HL-60 (cell line): ENCODE measurements at regions not wholly inside any gene's neighbourhood (a gene's known extent, or its start where the extent isn't known, plus 50 kb on each side); places are given as distances from the start of the nearest gene placed in this dataset.

ENCODE experiments used
- DNase-seq, 2 experiments: peaks; one replicate each; pipeline ENCODE4 v3.0.0-alpha.2; 2010 to 2020; ENCODE audit warnings: low read depth in 1 of 2, low spot score in 1 of 2
- H3K27ac ChIP-seq: fragments of 250-450 bp; sonication (Bioruptor Pico); replicated peaks from 2 replicates; pipeline ENCODE4 v1.5.1; 2020; ENCODE audit warnings: mild to moderate bottlenecking, moderate library complexity
- H3K27me3 ChIP-seq: fragments of 250-450 bp; sonication (Bioruptor Pico); 2 replicates; pipeline ENCODE4 v1.5.1; 2021; ENCODE audit warnings: mild to moderate bottlenecking, moderate library complexity; ENCODE audit not compliant: insufficient read depth, poor library complexity, severe bottlenecking
- H3K4me3 ChIP-seq: replicated peaks from 2 replicates; pipeline ENCODE4 v1.5.1; 2011; ENCODE audit warnings: mild to moderate bottlenecking, control low read depth, low read length; ENCODE audit not compliant: insufficient read depth
- GABPA ChIP-seq: IDR thresholded peaks from 2 replicates; pipeline ENCODE4 v1.6.1; 2012; ENCODE audit warnings: low read depth
- POLR2AphosphoS5 ChIP-seq: IDR thresholded peaks from 2 replicates; pipeline ENCODE4 v1.6.1; 2012; ENCODE audit warnings: low read depth
- SPI1 ChIP-seq: IDR thresholded peaks from 2 replicates; pipeline ENCODE4 v1.6.1; 2012; ENCODE audit warnings: low read depth, mild to moderate bottlenecking, borderline replicate concordance
- TF ChIP-seq, protein P1 (sequence below): IDR thresholded peaks from one replicate; pipeline ENCODE4 v1.5.1; 2011; ENCODE audit warnings: low read length, control low read depth, inconsistent platforms; ENCODE audit not compliant: insufficient read depth
- TF ChIP-seq, protein P2 (sequence below): IDR thresholded peaks from 2 replicates; pipeline ENCODE4 v1.6.1; 2012; ENCODE audit warnings: low read depth; ENCODE audit not compliant: insufficient replicate concordance

DNA sequence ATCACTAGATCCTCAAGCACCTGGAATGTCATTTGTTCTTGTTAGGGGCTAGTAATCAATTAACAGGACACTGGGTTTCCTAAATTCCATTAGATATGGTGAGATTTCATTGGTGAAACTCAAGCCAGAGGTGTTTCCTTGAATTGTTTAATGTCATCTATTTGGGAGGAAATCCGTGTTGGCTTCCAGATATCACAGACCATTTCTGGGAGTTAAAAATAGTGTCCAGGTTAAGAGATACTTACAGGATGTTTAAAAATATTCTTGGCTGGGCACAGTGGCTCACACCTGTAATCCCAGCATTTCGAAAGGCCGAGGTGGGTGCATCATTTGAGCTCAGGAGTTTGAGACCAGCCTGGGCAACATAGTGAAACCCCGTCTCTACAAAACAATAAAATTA lies 688.3 kb upstream of the WWC1 start:
- Histone ChIP-seq H3K4me3 (no peak overlapping the region), H3K27ac (no peak overlapping the region), H3K27me3 (no peaks in the 10 kb centered on the region)
- TF ChIP-seq, protein P1, sequence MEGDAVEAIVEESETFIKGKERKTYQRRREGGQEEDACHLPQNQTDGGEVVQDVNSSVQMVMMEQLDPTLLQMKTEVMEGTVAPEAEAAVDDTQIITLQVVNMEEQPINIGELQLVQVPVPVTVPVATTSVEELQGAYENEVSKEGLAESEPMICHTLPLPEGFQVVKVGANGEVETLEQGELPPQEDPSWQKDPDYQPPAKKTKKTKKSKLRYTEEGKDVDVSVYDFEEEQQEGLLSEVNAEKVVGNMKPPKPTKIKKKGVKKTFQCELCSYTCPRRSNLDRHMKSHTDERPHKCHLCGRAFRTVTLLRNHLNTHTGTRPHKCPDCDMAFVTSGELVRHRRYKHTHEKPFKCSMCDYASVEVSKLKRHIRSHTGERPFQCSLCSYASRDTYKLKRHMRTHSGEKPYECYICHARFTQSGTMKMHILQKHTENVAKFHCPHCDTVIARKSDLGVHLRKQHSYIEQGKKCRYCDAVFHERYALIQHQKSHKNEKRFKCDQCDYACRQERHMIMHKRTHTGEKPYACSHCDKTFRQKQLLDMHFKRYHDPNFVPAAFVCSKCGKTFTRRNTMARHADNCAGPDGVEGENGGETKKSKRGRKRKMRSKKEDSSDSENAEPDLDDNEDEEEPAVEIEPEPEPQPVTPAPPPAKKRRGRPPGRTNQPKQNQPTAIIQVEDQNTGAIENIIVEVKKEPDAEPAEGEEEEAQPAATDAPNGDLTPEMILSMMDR: no peak
- TF ChIP-seq, protein P2, sequence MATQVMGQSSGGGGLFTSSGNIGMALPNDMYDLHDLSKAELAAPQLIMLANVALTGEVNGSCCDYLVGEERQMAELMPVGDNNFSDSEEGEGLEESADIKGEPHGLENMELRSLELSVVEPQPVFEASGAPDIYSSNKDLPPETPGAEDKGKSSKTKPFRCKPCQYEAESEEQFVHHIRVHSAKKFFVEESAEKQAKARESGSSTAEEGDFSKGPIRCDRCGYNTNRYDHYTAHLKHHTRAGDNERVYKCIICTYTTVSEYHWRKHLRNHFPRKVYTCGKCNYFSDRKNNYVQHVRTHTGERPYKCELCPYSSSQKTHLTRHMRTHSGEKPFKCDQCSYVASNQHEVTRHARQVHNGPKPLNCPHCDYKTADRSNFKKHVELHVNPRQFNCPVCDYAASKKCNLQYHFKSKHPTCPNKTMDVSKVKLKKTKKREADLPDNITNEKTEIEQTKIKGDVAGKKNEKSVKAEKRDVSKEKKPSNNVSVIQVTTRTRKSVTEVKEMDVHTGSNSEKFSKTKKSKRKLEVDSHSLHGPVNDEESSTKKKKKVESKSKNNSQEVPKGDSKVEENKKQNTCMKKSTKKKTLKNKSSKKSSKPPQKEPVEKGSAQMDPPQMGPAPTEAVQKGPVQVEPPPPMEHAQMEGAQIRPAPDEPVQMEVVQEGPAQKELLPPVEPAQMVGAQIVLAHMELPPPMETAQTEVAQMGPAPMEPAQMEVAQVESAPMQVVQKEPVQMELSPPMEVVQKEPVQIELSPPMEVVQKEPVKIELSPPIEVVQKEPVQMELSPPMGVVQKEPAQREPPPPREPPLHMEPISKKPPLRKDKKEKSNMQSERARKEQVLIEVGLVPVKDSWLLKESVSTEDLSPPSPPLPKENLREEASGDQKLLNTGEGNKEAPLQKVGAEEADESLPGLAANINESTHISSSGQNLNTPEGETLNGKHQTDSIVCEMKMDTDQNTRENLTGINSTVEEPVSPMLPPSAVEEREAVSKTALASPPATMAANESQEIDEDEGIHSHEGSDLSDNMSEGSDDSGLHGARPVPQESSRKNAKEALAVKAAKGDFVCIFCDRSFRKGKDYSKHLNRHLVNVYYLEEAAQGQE: no peak
- no peak for TF ChIP-seq GABPA
- TF ChIP-seq POLR2AphosphoS5: no peak
- no peak for TF ChIP-seq SPI1
- no peak for DNase-seq

DNA sequence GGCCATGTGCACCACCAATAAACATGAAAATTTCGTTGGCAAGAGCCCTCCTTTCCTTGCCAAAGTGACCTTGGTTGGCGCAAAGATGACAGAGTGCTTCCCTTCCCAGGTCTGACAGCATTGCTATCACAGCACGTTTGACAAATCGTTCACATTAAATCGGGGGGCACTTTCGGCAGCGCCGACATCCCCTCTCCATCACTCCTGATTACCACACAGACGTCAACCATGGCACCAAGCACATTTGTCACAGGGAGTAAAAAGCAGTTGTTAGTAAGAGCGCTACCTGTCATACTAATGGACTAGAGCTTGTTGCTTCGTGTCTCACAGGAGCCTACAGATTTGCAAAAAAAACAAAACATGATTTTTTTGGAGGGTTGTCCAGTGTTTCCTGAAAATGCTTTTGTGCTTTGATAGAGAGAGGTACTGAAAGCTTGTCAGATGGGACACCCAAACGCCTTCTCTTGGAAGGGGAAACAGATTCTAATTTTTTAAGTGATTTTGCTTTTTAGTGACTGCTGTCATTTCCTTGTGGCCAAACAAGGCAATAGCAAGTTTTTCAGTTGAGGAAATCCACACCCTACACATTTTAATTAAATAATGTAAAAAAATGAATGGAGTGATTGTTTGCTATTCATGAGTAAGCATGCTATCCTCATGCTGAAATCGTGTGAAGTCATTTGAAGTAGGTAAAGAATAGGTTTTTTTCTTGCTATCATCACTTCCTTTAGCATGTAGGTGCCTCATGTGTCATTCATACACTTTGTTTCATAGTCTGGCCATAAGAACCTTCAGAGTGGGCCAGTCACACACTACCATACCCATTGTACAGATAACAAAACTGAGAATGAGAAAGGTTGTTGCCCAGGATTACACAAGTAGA lies 682.8 kb upstream of the WWC1 start:
- no peak overlapping the region for H3K27ac ChIP-seq
- TF ChIP-seq POLR2AphosphoS5: no peak
- no peak for TF ChIP-seq GABPA
- TF ChIP-seq, protein P1: no peak
- TF ChIP-seq SPI1: no peak
- TF ChIP-seq, protein P2: no peak
- no peak overlapping the region for H3K4me3 ChIP-seq
- no peak for DNase-seq
- no peaks in the 10 kb centered on the region for H3K27me3 ChIP-seq

DNA sequence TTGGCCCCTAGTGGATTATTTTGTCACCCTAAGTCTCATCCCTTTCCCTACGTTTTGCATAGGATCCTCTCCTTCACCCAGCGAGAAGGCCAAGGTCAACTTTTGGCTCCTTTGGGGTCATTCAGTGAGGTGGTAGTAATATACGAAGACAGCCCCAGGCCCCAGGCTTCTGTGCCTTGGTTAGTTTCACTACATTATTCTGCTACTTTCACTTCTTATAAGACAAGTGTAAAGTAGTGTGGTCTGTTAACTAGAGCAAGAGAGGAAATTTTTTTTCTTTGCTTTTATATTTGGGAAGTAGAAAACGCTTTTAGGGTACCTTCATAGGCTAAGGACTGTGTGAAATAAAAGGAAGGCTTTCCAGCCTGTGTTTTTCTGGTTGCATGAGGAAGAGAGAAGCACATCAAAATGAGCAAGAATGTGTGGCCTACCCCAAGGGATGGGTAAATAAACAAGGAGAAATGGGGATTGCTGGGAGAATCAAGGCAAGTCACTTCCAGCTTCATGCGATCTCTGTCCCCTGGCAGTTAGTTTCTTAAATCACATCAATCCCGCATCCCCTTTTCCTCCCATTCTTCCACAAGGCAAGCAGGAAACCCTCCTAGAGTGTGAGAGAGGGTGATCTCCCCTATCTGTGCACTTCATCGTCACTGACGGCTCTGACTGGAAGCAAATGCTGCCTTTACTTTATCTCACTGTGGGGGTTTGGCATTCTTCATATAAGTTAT lies 677.0 kb upstream of the WWC1 start:
- no peak for DNase-seq
- Histone ChIP-seq H3K27me3 (no peaks in the 10 kb centered on the region), H3K4me3 (no peak overlapping the region), H3K27ac (no peak overlapping the region)
- TF ChIP-seq, protein P1: no peak
- no peak for TF ChIP-seq POLR2AphosphoS5
- TF ChIP-seq GABPA: no peak
- TF ChIP-seq, protein P2: no peak
- TF ChIP-seq SPI1: no peak
